Activated CD4-positive, alpha-beta T cell treated with anti-CD3 and anti-CD28 coated beads, Interleukin-2, amount 10 ng/mL, durations not matched to agents 24 days and 14 days (primary cell): ENCODE measurements at regions not wholly inside any gene's neighbourhood (a gene's known extent, or its start where the extent isn't known, plus 50 kb on each side); places are given as distances from the start of the nearest gene placed in this dataset.

Experiments used
- DNase-seq: peaks from one replicate; pipeline ENCODE4 v3.0.0; 2022
- H3K27ac Mint-ChIP-seq: one replicate; pipeline ENCODE4 v1.8.0; 2022; ENCODE audit warnings: mild to moderate bottlenecking, mixed read lengths
- H3K27me3 Mint-ChIP-seq: one replicate; pipeline ENCODE4 v1.8.0; 2022; ENCODE audit warnings: mixed read lengths
- H3K36me3 Mint-ChIP-seq: one replicate; pipeline ENCODE4 v1.8.0; 2022; ENCODE audit warnings: low read depth, mild to moderate bottlenecking, mixed read lengths
- H3K4me1 Mint-ChIP-seq: one replicate; pipeline ENCODE4 v1.8.0; 2021; ENCODE audit warnings: mixed read lengths
- H3K4me3 Mint-ChIP-seq: one replicate; pipeline ENCODE4 v1.8.0; 2022; ENCODE audit warnings: mild to moderate bottlenecking, moderate library complexity, mixed read lengths
- H3K9me3 Mint-ChIP-seq: one replicate; pipeline ENCODE4 v1.8.0; 2021; ENCODE audit warnings: mixed read lengths
- intact Hi-C: fragments of 100-400 bp; cut with micrococcal nuclease; formaldehyde crosslinking; loops from one replicate; pipeline ENCODE4 v1.15.1; 2023

DNA sequence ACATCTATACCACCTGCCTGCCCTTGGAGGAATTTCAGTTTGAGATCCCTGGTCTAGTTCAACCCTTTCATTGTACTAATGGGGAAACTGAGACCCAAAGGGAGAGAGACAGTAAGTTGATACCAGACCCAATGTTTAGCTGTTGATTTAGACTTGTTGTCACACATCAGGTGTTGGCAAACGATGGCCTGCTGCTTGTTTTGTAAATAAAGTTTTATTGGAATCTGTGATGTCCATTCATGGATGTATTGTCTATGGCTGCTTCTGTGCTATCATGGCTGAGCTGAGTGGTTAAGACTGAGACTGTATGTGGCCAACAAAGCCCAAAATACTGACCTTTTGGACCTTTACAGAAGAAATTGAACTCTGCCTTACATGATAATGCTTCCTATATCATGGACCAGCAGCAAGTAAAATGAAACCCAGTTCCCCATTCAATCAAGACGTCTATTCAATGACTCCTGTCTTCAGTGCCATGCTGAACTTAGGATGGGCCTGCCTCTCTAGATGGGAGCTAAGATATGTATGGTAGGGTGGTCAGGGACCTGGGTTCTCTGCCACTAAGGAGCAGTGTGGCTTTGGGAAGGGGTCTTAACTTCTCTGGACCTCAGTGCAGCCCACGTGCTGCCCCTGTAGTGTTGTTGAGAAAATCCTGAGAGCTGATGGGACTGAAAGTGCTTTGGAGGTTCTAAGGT, 111.0 kb downstream of the IRX5 start:
- Mint-ChIP-seq H3K36me3 (no peaks in the 10 kb centered on the region), H3K27ac (no peak overlapping the region), H3K9me3 (no peaks in the 10 kb centered on the region), H3K4me3 (no peak overlapping the region), H3K4me1 (no peaks in the 10 kb centered on the region), H3K27me3 (no peaks in the 10 kb centered on the region)
- DNase-seq = no peak
- intact Hi-C loops = no loop called here

DNA sequence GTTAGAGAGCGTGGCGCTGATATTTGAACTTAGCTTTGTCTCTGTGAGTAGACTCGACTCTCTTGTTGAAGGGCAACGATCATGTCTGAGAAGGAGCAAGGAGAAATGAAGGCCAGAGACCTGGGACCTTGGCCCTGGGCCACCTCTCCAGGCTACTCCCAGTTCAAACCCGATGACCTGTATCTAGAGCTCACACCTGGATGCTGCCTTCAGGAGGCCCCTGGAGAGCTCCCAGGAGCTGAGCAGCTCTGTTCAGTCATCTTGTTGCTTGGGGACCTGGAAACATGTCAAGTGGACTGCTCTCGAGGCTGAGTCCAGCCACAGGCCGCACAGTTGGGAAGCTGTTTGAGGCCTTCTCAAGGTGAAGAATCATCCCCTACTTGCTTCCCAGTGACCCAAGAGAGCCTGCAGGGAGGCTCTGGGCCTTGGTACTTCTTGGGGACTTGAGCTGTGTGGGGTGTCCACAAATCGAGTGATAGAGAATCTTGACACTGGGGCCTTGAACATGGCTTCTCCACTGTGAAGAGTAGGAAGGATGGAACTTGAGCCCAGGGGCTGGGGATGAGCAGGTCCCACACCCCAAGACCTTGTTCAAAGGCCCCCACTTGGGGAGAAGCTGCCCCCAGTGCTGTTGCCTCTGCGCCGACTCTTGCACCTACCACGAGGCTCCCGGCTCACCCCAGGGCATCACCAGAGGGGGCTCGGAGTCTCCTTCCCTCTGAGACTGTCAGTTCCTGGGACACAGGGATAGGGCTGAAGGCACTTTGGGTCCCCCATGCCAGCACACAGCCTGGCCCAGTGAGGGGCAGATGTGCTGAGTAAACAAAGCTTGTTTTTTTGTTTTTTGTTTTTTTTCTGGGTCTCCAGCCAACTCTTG, 112.1 kb downstream of the IRX5 start:
- no peak for DNase-seq
- intact Hi-C loops = no loop called here
- no peak overlapping the region for H3K4me3 Mint-ChIP-seq
- H3K4me1 Mint-ChIP-seq = no peaks in the 10 kb centered on the region
- no peaks in the 10 kb centered on the region for H3K9me3 Mint-ChIP-seq
- H3K36me3 Mint-ChIP-seq = no peaks in the 10 kb centered on the region
- no peak overlapping the region for H3K27ac Mint-ChIP-seq
- H3K27me3 Mint-ChIP-seq = no peaks in the 10 kb centered on the region

DNA sequence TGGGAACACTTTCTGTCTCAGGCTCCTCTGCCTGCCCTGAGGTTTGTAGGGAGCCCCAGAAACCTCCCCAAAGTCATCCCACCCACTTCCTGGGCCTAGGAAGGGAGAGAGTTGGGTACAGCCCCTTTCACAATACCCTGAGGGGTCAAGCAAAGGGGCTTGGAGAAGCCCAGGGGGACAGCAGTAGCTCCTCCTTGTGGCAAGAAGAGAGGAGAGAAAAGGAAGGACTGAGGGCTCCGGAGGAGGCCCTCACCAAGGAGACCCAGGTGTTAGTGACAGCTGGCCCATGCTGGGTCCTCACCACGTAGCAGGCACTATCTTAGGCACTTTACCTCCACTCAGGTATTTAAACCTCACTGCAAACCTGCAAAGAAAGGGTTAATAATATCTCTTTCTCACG, 112.8 kb downstream of the IRX5 start:
- no peaks in the 10 kb centered on the region for H3K4me1 Mint-ChIP-seq
- intact Hi-C loops = no loop called here
- no peak overlapping the region for H3K27ac Mint-ChIP-seq
- H3K9me3 Mint-ChIP-seq = no peaks in the 10 kb centered on the region
- no peak for DNase-seq
- no peaks in the 10 kb centered on the region for H3K27me3 Mint-ChIP-seq
- H3K4me3 Mint-ChIP-seq = no peak overlapping the region
- no peaks in the 10 kb centered on the region for H3K36me3 Mint-ChIP-seq

DNA sequence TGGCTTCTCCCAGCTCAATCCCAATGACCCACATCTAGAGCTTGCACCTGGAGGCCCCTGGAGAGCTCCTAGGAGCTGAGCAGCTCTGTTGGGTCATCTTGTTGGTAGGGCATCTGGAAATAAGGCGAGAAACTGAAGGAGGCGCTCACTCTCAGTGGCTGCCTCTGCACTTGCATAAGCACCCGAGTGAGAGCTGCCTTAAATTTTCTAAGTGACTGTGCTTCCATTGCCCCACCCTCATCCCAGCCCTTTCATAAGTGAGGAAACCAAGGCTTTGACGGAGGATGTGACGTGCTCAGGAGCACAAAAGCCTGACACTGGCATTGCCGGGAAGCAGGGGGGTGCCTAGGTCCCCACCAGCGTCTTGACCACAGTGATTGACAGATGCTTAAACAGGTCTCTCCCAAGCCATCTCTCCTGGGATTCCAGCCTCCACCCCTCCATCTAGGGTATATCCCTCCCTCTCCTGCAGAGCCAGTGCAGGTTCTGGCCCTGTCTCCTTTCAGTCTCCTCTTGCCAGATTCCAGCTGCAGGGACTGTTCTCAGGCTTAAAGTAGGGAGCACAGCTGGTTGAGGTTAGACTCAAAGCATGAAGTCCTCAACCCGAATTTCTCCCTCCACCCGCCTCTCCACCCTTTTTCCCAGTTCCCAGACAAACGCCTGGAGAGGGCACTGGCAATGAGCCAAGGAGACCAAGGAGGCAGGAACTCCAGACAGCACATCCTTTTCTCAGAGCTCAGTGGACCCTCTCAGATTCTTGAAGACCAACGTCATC, 113.7 kb downstream of the IRX5 start:
- H3K4me1 Mint-ChIP-seq = no peaks in the 10 kb centered on the region
- no peak for DNase-seq
- no peaks in the 10 kb centered on the region for H3K36me3 Mint-ChIP-seq
- intact Hi-C loops = no loop called here
- no peak overlapping the region for H3K4me3 Mint-ChIP-seq
- no peak overlapping the region for H3K27ac Mint-ChIP-seq
- H3K27me3 Mint-ChIP-seq = no peaks in the 10 kb centered on the region
- H3K9me3 Mint-ChIP-seq = no peaks in the 10 kb centered on the region

- no peaks in the 10 kb centered on the region for H3K27me3 Mint-ChIP-seq
- H3K4me3 Mint-ChIP-seq = no peak overlapping the region
- no peaks in the 10 kb centered on the region for H3K36me3 Mint-ChIP-seq
- H3K4me1 Mint-ChIP-seq = no peaks in the 10 kb centered on the region
- H3K9me3 Mint-ChIP-seq = no peaks in the 10 kb centered on the region
- H3K27ac Mint-ChIP-seq = no peak overlapping the region
- DNase-seq = no peak
- intact Hi-C loops = no loop called here
Measured at GRCh38 chr16:55045329-55045728, 114.7 kb downstream of the IRX5 start.

- intact Hi-C loops = no loop called here
- no peaks in the 10 kb centered on the region for H3K9me3 Mint-ChIP-seq
- H3K27me3 Mint-ChIP-seq = no peaks in the 10 kb centered on the region
- no peaks in the 10 kb centered on the region for H3K4me1 Mint-ChIP-seq
- H3K4me3 Mint-ChIP-seq = no peak overlapping the region
- no peaks in the 10 kb centered on the region for H3K36me3 Mint-ChIP-seq
- H3K27ac Mint-ChIP-seq = no peak overlapping the region
- no peak for DNase-seq
Measured at GRCh38 chr16:55045756-55046460, 115.2 kb downstream of the IRX5 start.

DNA sequence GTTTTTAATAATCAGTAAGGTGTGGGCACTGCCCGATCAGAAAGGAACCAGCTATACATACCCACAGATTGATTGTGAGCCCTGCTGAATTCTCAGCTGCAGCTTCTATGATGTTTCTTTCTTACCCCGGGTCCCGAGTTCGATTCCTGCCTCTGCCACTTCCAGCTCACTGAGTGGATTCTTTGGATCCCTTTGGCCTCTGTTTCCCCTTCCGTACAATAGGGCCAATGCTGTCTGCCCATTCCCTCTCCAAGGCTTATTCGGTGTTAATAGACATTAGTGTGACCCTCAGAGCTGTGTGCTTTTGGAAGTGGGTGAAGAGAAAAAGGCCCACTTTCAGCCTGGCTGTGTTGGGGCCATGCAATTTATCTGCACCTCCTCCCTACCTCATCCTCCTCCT, 115.8 kb downstream of the IRX5 start:
- Mint-ChIP-seq H3K9me3 (no peaks in the 10 kb centered on the region), H3K4me1 (no peaks in the 10 kb centered on the region), H3K4me3 (no peak overlapping the region), H3K36me3 (no peaks in the 10 kb centered on the region), H3K27me3 (no peaks in the 10 kb centered on the region), H3K27ac (no peak overlapping the region)
- intact Hi-C loops = no loop called here
- DNase-seq = no peak

GRCh38 chr16:55046916-55047315, 116.3 kb downstream of the IRX5 start:
- Mint-ChIP-seq H3K4me1 (no peaks in the 10 kb centered on the region), H3K36me3 (no peaks in the 10 kb centered on the region), H3K9me3 (no peaks in the 10 kb centered on the region), H3K27ac (no peak overlapping the region), H3K27me3 (no peaks in the 10 kb centered on the region), H3K4me3 (no peak overlapping the region)
- no peak for DNase-seq
- intact Hi-C loops = no loop called here

DNA sequence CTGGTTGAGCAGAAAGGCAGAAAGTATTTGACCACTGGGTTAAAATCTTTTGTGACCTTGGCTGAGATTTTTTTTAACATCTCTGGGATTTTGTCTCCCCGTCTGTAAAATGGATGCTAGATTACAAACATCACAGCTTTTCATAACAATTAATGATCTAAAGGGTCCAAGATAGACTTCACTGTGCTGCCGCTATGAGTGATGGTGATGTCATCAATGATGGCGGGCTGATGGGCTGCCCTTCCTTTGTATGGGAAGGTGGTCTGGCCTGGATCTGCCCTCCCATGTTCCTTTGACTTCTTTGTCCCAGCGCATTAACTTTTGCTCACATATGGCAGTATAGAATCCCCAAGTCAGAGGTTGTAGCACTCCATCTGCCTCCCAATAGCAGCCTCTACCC, 116.7 kb downstream of the IRX5 start:
- no peaks in the 10 kb centered on the region for H3K4me1 Mint-ChIP-seq
- H3K27me3 Mint-ChIP-seq = no peaks in the 10 kb centered on the region
- intact Hi-C loops = no loop called here
- H3K36me3 Mint-ChIP-seq = no peaks in the 10 kb centered on the region
- no peaks in the 10 kb centered on the region for H3K9me3 Mint-ChIP-seq
- H3K4me3 Mint-ChIP-seq = no peak overlapping the region
- no peak for DNase-seq
- H3K27ac Mint-ChIP-seq = no peak overlapping the region

- intact Hi-C loops = no loop called here
- DNase-seq = no peak
Measured at GRCh38 chr16:55047903-55048497, 117.3 kb downstream of the IRX5 start.

DNA sequence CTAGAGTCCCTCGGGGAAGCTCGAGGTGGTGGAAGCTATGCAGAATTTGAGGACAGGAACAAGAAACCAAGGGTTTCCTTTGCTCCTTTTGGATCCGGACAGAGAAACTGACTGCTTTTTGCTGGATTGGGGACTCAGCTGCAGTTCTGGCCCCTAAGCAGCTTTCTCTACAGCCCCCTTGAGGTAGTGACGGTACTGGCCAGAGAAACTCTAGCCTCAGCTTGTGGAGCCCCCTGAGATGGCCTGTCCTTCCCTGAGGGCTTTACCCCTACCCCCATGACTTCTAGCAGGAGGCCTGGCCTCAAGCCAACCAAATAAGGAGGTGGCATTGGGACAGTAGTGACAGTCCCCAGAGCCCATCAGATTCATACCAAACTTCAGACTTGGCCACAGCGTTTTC, 118.1 kb downstream of the IRX5 start:
- no peak overlapping the region for H3K27ac Mint-ChIP-seq
- no peak overlapping the region for H3K4me3 Mint-ChIP-seq
- DNase-seq = no peak
- no peaks in the 10 kb centered on the region for H3K36me3 Mint-ChIP-seq
- no peaks in the 10 kb centered on the region for H3K9me3 Mint-ChIP-seq
- no peaks in the 10 kb centered on the region for H3K27me3 Mint-ChIP-seq
- intact Hi-C loops = no loop called here
- H3K4me1 Mint-ChIP-seq = no peaks in the 10 kb centered on the region

More at GRCh38 chr16:55047903-55048497, 117.3 kb downstream of the IRX5 start:
- Mint-ChIP-seq H3K4me1 (no peaks in the 10 kb centered on the region), H3K36me3 (no peaks in the 10 kb centered on the region), H3K27me3 (no peaks in the 10 kb centered on the region), H3K4me3 (no peak overlapping the region), H3K9me3 (no peaks in the 10 kb centered on the region), H3K27ac (no peak overlapping the region)

DNA sequence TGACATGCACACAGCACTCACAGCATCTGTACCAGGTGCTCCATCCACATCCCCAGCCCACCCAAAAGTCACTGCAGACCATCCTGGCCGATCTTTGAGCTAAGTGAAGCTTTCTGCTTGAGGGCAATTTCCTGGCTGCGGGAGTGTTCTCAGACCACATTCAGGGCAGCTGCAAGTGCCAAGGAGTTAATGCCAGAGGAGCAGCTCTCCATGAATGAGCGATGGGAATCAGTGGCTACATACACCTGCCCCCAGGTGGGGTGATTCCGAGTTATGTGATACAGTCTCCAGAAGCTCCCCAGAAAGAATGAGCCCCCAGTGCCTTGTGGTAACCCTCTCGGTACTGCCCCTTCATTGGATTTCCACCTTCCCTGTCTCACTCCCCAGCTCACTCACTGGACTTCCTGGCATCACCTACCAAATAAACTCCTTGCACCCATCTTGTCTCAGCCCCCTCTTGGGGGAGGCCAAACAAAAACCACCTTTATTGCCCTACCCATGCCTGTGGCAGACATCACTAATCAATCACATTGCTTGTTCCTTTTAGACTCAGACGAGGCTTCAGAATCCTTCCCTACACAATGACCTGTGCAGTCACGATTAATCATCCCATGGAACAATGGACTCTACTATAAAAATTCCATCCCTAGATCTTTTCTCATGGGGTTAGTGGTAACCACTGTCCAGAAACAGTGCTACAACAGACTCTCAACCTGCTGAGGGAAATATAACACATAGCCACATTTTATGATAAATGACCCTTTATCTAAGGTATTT, 121.1 kb downstream of the IRX5 start:
- Mint-ChIP-seq H3K4me3 (no peak overlapping the region), H3K9me3 (peaks cover 6% of the 10 kb centered on the region), H3K4me1 (no peaks in the 10 kb centered on the region), H3K27ac (no peak overlapping the region), H3K27me3 (peaks cover 12% of the 10 kb centered on the region), H3K36me3 (no peaks in the 10 kb centered on the region)
- no peak for DNase-seq
- intact Hi-C loops = no loop called here

DNA sequence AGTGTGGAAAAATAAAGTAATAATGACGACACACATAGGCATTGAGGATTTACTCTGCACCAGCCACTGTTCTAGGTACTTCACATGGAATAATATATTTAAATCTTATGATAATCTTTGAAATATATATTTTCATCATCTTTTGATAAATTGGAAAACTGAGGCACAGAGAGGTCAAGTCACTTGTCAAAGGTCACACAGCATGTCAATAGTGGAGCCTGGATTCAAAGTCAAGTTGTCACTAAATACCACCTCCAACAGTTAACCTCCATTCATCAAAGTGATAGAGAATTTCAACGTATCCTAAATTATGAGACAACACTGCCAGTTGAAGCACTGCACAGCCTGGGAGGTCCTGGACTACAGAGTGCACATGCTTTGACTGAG, 121.7 kb downstream of the IRX5 start:
- Mint-ChIP-seq H3K9me3 (peaks cover 6% of the 10 kb centered on the region), H3K4me1 (peaks cover 3% of the 10 kb centered on the region), H3K36me3 (no peaks in the 10 kb centered on the region), H3K27ac (no peak overlapping the region), H3K27me3 (peaks cover 17% of the 10 kb centered on the region), H3K4me3 (no peak overlapping the region)
- intact Hi-C loops = no loop called here
- DNase-seq = no peak
